Glutamatergic neuron (in vitro differentiated cells): ENCODE measurements at regions not wholly inside any gene's neighbourhood (a gene's known extent, or its start where the extent isn't known, plus 50 kb on each side); places are given as distances from the start of the nearest gene placed in this dataset.

ENCODE experiments used
- DNase-seq: peaks from one replicate; pipeline ENCODE4 v3.0.0; 2022
- H3K27ac Mint-ChIP-seq: one replicate; pipeline ENCODE4 v1.8.0; 2020; ENCODE audit warnings: mild to moderate bottlenecking, mixed read lengths, inconsistent platforms; ENCODE audit not compliant: unreplicated experiment
- H3K27me3 Mint-ChIP-seq: one replicate; pipeline ENCODE4 v1.8.0; 2020; ENCODE audit warnings: mild to moderate bottlenecking, moderate library complexity, mixed read lengths, inconsistent platforms; ENCODE audit not compliant: unreplicated experiment
- H3K36me3 Mint-ChIP-seq: one replicate; pipeline ENCODE4 v1.8.0; 2020; ENCODE audit warnings: mild to moderate bottlenecking, mixed read lengths, inconsistent platforms; ENCODE audit not compliant: unreplicated experiment
- H3K4me1 Mint-ChIP-seq: one replicate; pipeline ENCODE4 v1.8.0; 2020; ENCODE audit warnings: mild to moderate bottlenecking, low read depth, mixed read lengths, inconsistent platforms; ENCODE audit not compliant: unreplicated experiment
- H3K4me3 Mint-ChIP-seq: one replicate; pipeline ENCODE4 v1.8.0; 2020; ENCODE audit warnings: mild to moderate bottlenecking, mixed read lengths, inconsistent platforms; ENCODE audit not compliant: unreplicated experiment
- H3K9me3 Mint-ChIP-seq: one replicate; pipeline ENCODE4 v1.8.0; 2020; ENCODE audit warnings: mild to moderate bottlenecking, moderate library complexity, mixed read lengths, inconsistent platforms; ENCODE audit not compliant: unreplicated experiment
- TF ChIP-seq, protein P1 (sequence below): fragments of 200-600 bp; sonication (generic); IDR thresholded peaks from one replicate; pipeline ENCODE4 v1.5.0; 2021; ENCODE audit not compliant: partially characterized antibody, unreplicated experiment

- Mint-ChIP-seq H3K4me3 (no peak overlapping the region), H3K27me3 (no peaks in the 10 kb centered on the region), H3K27ac (no peak overlapping the region), H3K36me3 (peaks cover 6% of the 10 kb centered on the region), H3K9me3 (no peaks in the 10 kb centered on the region), H3K4me1 (no peaks in the 10 kb centered on the region)
- no peak for DNase-seq
- TF ChIP-seq, protein P1, sequence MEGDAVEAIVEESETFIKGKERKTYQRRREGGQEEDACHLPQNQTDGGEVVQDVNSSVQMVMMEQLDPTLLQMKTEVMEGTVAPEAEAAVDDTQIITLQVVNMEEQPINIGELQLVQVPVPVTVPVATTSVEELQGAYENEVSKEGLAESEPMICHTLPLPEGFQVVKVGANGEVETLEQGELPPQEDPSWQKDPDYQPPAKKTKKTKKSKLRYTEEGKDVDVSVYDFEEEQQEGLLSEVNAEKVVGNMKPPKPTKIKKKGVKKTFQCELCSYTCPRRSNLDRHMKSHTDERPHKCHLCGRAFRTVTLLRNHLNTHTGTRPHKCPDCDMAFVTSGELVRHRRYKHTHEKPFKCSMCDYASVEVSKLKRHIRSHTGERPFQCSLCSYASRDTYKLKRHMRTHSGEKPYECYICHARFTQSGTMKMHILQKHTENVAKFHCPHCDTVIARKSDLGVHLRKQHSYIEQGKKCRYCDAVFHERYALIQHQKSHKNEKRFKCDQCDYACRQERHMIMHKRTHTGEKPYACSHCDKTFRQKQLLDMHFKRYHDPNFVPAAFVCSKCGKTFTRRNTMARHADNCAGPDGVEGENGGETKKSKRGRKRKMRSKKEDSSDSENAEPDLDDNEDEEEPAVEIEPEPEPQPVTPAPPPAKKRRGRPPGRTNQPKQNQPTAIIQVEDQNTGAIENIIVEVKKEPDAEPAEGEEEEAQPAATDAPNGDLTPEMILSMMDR: no peak
Observed at GRCh38 chr13:108102771-108103170, 112.6 kb downstream of the LIG4 start.

DNA sequence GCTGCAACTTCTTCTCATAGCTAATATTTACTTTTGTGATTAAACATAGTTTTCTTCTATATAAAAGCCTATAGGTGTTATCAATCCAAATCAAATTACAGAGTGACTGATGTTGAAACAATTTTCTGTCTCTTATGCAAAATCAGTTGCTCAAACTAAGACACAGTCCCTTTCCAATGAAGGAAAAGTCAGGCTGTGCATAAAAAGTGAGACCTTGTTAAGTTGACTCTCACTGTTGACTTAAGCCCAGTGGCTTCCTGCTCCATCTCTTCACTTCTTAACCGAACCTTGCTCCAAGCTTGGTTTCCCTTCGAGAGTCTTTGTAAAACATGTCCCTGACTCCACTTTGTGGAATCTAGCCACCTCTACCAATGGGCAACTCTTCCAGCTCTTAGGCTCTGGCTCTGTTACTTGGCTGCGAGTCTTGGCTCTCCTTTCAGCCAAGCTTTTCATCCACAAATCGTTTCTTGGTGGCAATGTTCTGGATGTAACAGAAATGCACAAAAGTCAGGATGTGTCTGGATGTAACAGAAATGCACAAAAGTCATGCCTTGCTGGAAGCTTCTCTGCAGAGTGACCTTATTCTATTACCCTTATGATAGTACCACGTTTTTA is 118.9 kb downstream of the LIG4 start:
- no peaks in the 10 kb centered on the region for H3K9me3 Mint-ChIP-seq
- no peak overlapping the region for H3K4me3 Mint-ChIP-seq
- no peaks in the 10 kb centered on the region for H3K4me1 Mint-ChIP-seq
- no peak for DNase-seq
- TF ChIP-seq, protein P1: no peak
- no peaks in the 10 kb centered on the region for H3K27me3 Mint-ChIP-seq
- no peak overlapping the region for H3K27ac Mint-ChIP-seq
- no peaks in the 10 kb centered on the region for H3K36me3 Mint-ChIP-seq

DNA sequence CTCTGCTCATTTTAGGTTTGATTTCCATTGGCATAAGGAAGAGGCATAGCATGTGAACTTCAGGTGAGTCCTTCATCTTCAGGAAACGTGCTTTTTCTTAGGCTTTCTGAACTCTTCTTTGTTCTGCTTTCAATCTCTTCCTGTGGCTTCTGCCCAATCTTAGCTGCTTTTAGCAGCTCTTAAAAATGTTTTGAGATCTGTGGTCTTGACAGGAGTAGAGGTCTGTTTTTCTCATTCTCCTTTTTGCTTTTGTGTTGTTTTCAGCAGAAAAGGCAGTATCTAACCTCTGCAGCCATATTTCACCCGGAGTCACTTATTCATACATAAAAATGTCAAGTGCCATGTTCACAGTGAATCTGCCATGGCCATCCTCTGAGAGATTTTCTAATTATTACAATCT is 120.3 kb downstream of the LIG4 start:
- no peak overlapping the region for H3K27ac Mint-ChIP-seq
- TF ChIP-seq, protein P1: no peak
- no peak for DNase-seq
- no peaks in the 10 kb centered on the region for H3K9me3 Mint-ChIP-seq
- no peaks in the 10 kb centered on the region for H3K4me1 Mint-ChIP-seq
- H3K27me3 Mint-ChIP-seq: no peaks in the 10 kb centered on the region
- H3K36me3 Mint-ChIP-seq: no peaks in the 10 kb centered on the region
- H3K4me3 Mint-ChIP-seq: no peak overlapping the region

- H3K4me1 Mint-ChIP-seq: no peaks in the 10 kb centered on the region
- no peaks in the 10 kb centered on the region for H3K9me3 Mint-ChIP-seq
- TF ChIP-seq, protein P1: no peak
- no peak overlapping the region for H3K27ac Mint-ChIP-seq
- no peak overlapping the region for H3K4me3 Mint-ChIP-seq
- no peak for DNase-seq
- no peaks in the 10 kb centered on the region for H3K27me3 Mint-ChIP-seq
- H3K36me3 Mint-ChIP-seq: no peaks in the 10 kb centered on the region
Observed at GRCh38 chr13:108093616-108094015, 121.7 kb downstream of the LIG4 start.

DNA sequence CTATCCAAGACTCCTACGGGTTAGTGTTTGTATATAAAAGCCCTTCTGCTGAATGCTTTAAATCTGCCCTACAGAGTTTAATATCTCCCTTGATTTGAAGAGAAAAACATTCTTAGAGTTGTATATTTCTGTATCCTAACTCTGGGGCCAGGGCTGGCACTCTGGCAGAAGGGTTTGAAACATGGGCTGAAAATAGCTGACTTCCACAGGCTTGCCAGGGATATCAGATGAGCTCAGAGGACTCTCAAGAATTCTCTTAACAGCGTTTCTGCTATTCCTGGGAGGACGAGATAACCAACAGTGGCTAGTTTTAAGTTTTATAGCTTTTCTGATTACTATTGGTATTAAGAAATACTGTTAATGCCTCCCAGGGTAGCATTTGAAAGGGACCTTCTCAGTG is 127.5 kb downstream of the LIG4 start:
- H3K27me3 Mint-ChIP-seq: peaks cover 1% of the 10 kb centered on the region
- TF ChIP-seq, protein P1: no peak
- DNase-seq: no peak
- H3K36me3 Mint-ChIP-seq: no peaks in the 10 kb centered on the region
- H3K4me3 Mint-ChIP-seq: no peak overlapping the region
- H3K27ac Mint-ChIP-seq: no peak overlapping the region
- no peaks in the 10 kb centered on the region for H3K4me1 Mint-ChIP-seq
- no peaks in the 10 kb centered on the region for H3K9me3 Mint-ChIP-seq
